OCI-LY1 (cell line): ENCODE measurements at regions not wholly inside any gene's neighbourhood (a gene's known extent, or its start where the extent isn't known, plus 50 kb on each side); places are given as distances from the start of the nearest gene placed in this dataset.

Experiments used
- H2AFZ ChIP-seq: fragments of 200-600 bp; sonication (generic), shearing (Covaris generic); 2 replicates; pipeline ENCODE4 v1.6.0; 2014; ENCODE audit warnings: antibody characterized with exemption, mild to moderate bottlenecking, low read length
- H3F3A ChIP-seq: fragments of 200-600 bp; sonication (generic), shearing (Covaris generic); 2 replicates; pipeline ENCODE4 v1.6.0; 2014; ENCODE audit warnings: mild to moderate bottlenecking, antibody characterized with exemption, low read length, moderate library complexity; ENCODE audit not compliant: insufficient read depth
- H3K27ac ChIP-seq: fragments of 200-600 bp; sonication (generic); 2 replicates; pipeline ENCODE4 v1.5.1; 2014; ENCODE audit warnings: low read length, mixed run types, mild to moderate bottlenecking, low read depth; ENCODE audit not compliant: poor library complexity, severe bottlenecking
- H3K27me3 ChIP-seq: fragments of 200-600 bp; sonication (generic); 2 replicates; pipeline ENCODE4 v1.6.0; 2014; ENCODE audit warnings: antibody characterized with exemption, mild to moderate bottlenecking, low read length, moderate library complexity; ENCODE audit not compliant: insufficient read depth
- H3K36me3 ChIP-seq: fragments of 200-600 bp; sonication (generic); 2 replicates; pipeline ENCODE4 v1.6.1; 2014; ENCODE audit warnings: mild to moderate bottlenecking, antibody characterized with exemption, low read length, moderate library complexity, mixed read lengths; ENCODE audit not compliant: insufficient read depth
- H3K4me1 ChIP-seq: fragments of 200-600 bp; sonication (generic); 2 replicates; pipeline ENCODE4 v1.5.1; 2014; ENCODE audit warnings: mild to moderate bottlenecking, low read length, moderate library complexity; ENCODE audit not compliant: insufficient read depth, severe bottlenecking
- H3K4me2 ChIP-seq: fragments of 200-600 bp; sonication (generic), shearing (Covaris generic); 2 replicates; pipeline ENCODE4 v1.6.1; 2014; ENCODE audit warnings: low read length
- H3K4me3 ChIP-seq: fragments of 200-600 bp; sonication (generic); 2 replicates; pipeline ENCODE4 v1.5.1; 2014; ENCODE audit warnings: low read length, low read depth, mild to moderate bottlenecking, mixed read lengths; ENCODE audit not compliant: poor library complexity, severe bottlenecking
- H3K79me2 ChIP-seq: fragments of 200-600 bp; shearing (Covaris generic); 2 replicates; pipeline ENCODE4 v1.6.1; 2016; ENCODE audit warnings: mixed run types, low read length, mixed read lengths; ENCODE audit not compliant: insufficient read depth
- H3K9ac ChIP-seq: fragments of 200-600 bp; sonication (generic), shearing (Covaris generic); 2 replicates; pipeline ENCODE4 v1.6.1; 2014; ENCODE audit warnings: mild to moderate bottlenecking, low read length, mixed read lengths
- H3K9me2 ChIP-seq: fragments of 200-600 bp; sonication (generic), shearing (Covaris generic); 2 replicates; pipeline ENCODE4 v1.6.1; 2014; ENCODE audit warnings: low read depth, mild to moderate bottlenecking, low read length, mixed read lengths
- H3K9me3 ChIP-seq: fragments of 200-600 bp; shearing (Covaris generic); 2 replicates; pipeline ENCODE4 v1.6.1; 2014; ENCODE audit warnings: low read length, mixed read lengths
- H4K20me1 ChIP-seq: fragments of 200-600 bp; sonication (generic), shearing (Covaris generic); 2 replicates; pipeline ENCODE4 v1.6.0; 2016; ENCODE audit warnings: mild to moderate bottlenecking, low read length; ENCODE audit not compliant: insufficient read depth
- CTCF ChIP-seq: fragments of 200-600 bp; sonication (generic), shearing (Covaris generic); IDR thresholded peaks from 2 replicates; pipeline ENCODE4 v1.5.1; 2017; ENCODE audit warnings: mild to moderate bottlenecking, antibody characterized with exemption, low read length, moderate library complexity, mixed read lengths
- EZH2 ChIP-seq: fragments of 200-600 bp; sonication (generic), shearing (Covaris generic); IDR thresholded peaks from 2 replicates; pipeline ENCODE4 v1.8.0; 2017; ENCODE audit warnings: borderline replicate concordance, mixed run types, mild to moderate bottlenecking, antibody characterized with exemption, low read length, moderate library complexity, mixed read lengths

- Histone ChIP-seq H4K20me1 (no peaks in the 10 kb centered on the region), H3F3A (no peaks in the 10 kb centered on the region), H3K9me3 (no peaks in the 10 kb centered on the region), H3K27ac (no peak overlapping the region), H3K4me2 (no peak overlapping the region), H3K36me3 (no peaks in the 10 kb centered on the region), H3K4me1 (no peaks in the 10 kb centered on the region), H3K9ac (no peak overlapping the region), H2AFZ (no peak overlapping the region), H3K79me2 (no peaks in the 10 kb centered on the region), H3K27me3 (no peaks in the 10 kb centered on the region), H3K4me3 (no peak overlapping the region), H3K9me2 (no peaks in the 10 kb centered on the region)
- TF ChIP-seq EZH2 (no peak), CTCF (no peak)
Observed at GRCh38 chr16:65947951-65948350, 418.5 kb upstream of the CDH5 start.

- Histone ChIP-seq H3K27me3 (no peaks in the 10 kb centered on the region), H3K4me3 (no peak overlapping the region), H2AFZ (no peak overlapping the region), H4K20me1 (no peaks in the 10 kb centered on the region), H3K9me2 (no peaks in the 10 kb centered on the region), H3K9me3 (no peaks in the 10 kb centered on the region), H3K36me3 (no peaks in the 10 kb centered on the region), H3K4me2 (no peak overlapping the region), H3F3A (no peaks in the 10 kb centered on the region), H3K27ac (no peak overlapping the region), H3K9ac (no peak overlapping the region), H3K4me1 (no peaks in the 10 kb centered on the region), H3K79me2 (no peaks in the 10 kb centered on the region)
- TF ChIP-seq CTCF (no peak), EZH2 (no peak)
Observed at GRCh38 chr16:65945493-65945892, 421.0 kb upstream of the CDH5 start.

GRCh38 chr16:65944361-65944760, 422.1 kb upstream of the CDH5 start:
- Histone ChIP-seq H3K4me3 (no peak overlapping the region), H3K9me3 (no peaks in the 10 kb centered on the region), H2AFZ (no peak overlapping the region), H3F3A (no peaks in the 10 kb centered on the region), H3K27me3 (no peaks in the 10 kb centered on the region), H3K27ac (no peak overlapping the region), H3K79me2 (no peaks in the 10 kb centered on the region), H3K36me3 (no peaks in the 10 kb centered on the region), H3K4me1 (no peaks in the 10 kb centered on the region), H3K9me2 (no peaks in the 10 kb centered on the region), H3K4me2 (no peak overlapping the region), H4K20me1 (no peaks in the 10 kb centered on the region), H3K9ac (no peak overlapping the region)
- no peak for TF ChIP-seq EZH2
- TF ChIP-seq CTCF = no peak
